H1 (cell line): ENCODE measurements at regions not wholly inside any gene's neighbourhood (a gene's known extent, or its start where the extent isn't known, plus 50 kb on each side); places are given as distances from the start of the nearest gene placed in this dataset.

Source experiments
- CTCF ChIA-PET: fragments of 300-600 bp; sonication (Branson Sonifier 250); formaldehyde crosslinking; loops from one replicate; lab custom pipeline; 2021; ENCODE audit not compliant: partially characterized antibody; lab: Charles Lee
- POLR2A ChIA-PET: fragments of 300-600 bp; sonication (Branson Sonifier 250); formaldehyde crosslinking; loops from one replicate; lab custom pipeline; 2021; ENCODE audit warnings: inconsistent platforms; ENCODE audit not compliant: partially characterized antibody; lab: Charles Lee
- DNase-seq, 2 experiments: peaks; one replicate each; pipeline versions ENCODE4 v3.0.0 to v3.0.0-alpha.2; 2010 to 2022; ENCODE audit warnings: low spot score in 2 of 2, low read depth in 1 of 2, mixed read lengths in 1 of 2
- FAIRE-seq: peaks from 2 replicates; lab custom pipeline; 2011; peaks lifted over from hg19 to GRCh38; lab: Jason Lieb, UNC
- H2AFZ ChIP-seq: 2 replicates; pipeline ENCODE4 v1.8.1; 2012; ENCODE audit warnings: low read length, inconsistent platforms
- H2AK5ac ChIP-seq: 2 replicates; pipeline ENCODE4 v1.6.1; 2013; ENCODE audit warnings: low read depth, low read length
- H2BK120ac ChIP-seq: replicated peaks from 2 replicates; pipeline ENCODE3; 2013; ENCODE audit warnings: low read depth, low read length, inconsistent platforms
- H2BK12ac ChIP-seq: 2 replicates; pipeline ENCODE4 v1.6.1; 2013; ENCODE audit warnings: low read depth, low read length
- H2BK15ac ChIP-seq: 2 replicates; pipeline ENCODE4 v1.6.1; 2013; ENCODE audit warnings: low read length
- H2BK20ac ChIP-seq: 2 replicates; pipeline ENCODE4 v1.6.1; 2013; ENCODE audit warnings: low read length
- H2BK5ac ChIP-seq: 2 replicates; pipeline ENCODE4 v1.6.1; 2013; ENCODE audit warnings: low read depth, low read length
- H3K14ac ChIP-seq: 2 replicates; pipeline ENCODE4 v1.6.1; 2013; ENCODE audit warnings: inconsistent platforms; ENCODE audit not compliant: insufficient read length
- H3K18ac ChIP-seq: 2 replicates; pipeline ENCODE4 v1.6.1; 2013; ENCODE audit warnings: low read length; ENCODE audit errors: extremely low read depth
- H3K23ac ChIP-seq: 2 replicates; pipeline ENCODE4 v1.6.1; 2013; ENCODE audit warnings: inconsistent platforms; ENCODE audit not compliant: insufficient read length
- H3K23me2 ChIP-seq: 2 replicates; pipeline ENCODE4 v1.6.1; 2013; ENCODE audit warnings: low read depth, low read length
- H3K27ac ChIP-seq: 2 replicates; pipeline ENCODE4 v1.6.1; 2011; ENCODE audit warnings: low read depth, low read length, inconsistent platforms
- H3K27me3 ChIP-seq, 4 experiments: replicated peaks in 1 of 4; 1 replicate in 1 of 4; 2 replicates in 3 of 4; pipeline versions ENCODE4 v1.6.1 to v1.8.1; 2011 to 2013; ENCODE audit warnings: low read length in 3 of 4, mild to moderate bottlenecking in 3 of 4, inconsistent platforms in 2 of 4, mixed read lengths in 2 of 4, moderate library complexity in 1 of 4; ENCODE audit not compliant: control insufficient read depth in 3 of 4, insufficient read depth in 3 of 4; ENCODE audit errors: extremely low read depth in 1 of 4
- H3K36me3 ChIP-seq, 4 experiments: 2 replicates each; pipeline versions ENCODE4 v1.6.1 to v1.8.1; 2011 to 2013; ENCODE audit warnings: mild to moderate bottlenecking in 4 of 4, low read length in 3 of 4, moderate library complexity in 2 of 4, control low read depth in 1 of 4, inconsistent platforms in 1 of 4; ENCODE audit not compliant: insufficient read depth in 4 of 4, control insufficient read depth in 2 of 4
- H3K4ac ChIP-seq: replicated peaks from 2 replicates; pipeline ENCODE3; 2013; ENCODE audit warnings: low read length, low read depth, mixed read lengths, inconsistent platforms; ENCODE audit not compliant: insufficient read length
- H3K4me1 ChIP-seq, 4 experiments: replicated peaks in 1 of 4; 1 replicate in 1 of 4; 2 replicates in 3 of 4; pipeline versions ENCODE4 v1.6.1 to v1.8.1; 2011 to 2013; ENCODE audit warnings: low read length in 3 of 4, inconsistent platforms in 2 of 4, mixed read lengths in 1 of 4; ENCODE audit not compliant: insufficient read depth in 4 of 4, control insufficient read depth in 3 of 4
- H3K4me2 ChIP-seq, 2 experiments: 2 replicates each; pipeline versions ENCODE4 v1.6.1 to v1.8.1; 2011 to 2013; ENCODE audit warnings: low read depth in 2 of 2, low read length in 2 of 2, control low read depth in 1 of 2, inconsistent platforms in 1 of 2, mild to moderate bottlenecking in 1 of 2; ENCODE audit not compliant: insufficient read depth in 1 of 2
- H3K4me3 ChIP-seq, 4 experiments: fragments of 200-600, 300-600 bp in 1 of 4; sonication (generic), shearing (Covaris generic), sonication (Bioruptor Twin) in 1 of 4; 2 replicates each; pipeline versions ENCODE4 v1.5.1 to v1.8.1; 2011 to 2016; ENCODE audit warnings: low read length in 4 of 4, low read depth in 3 of 4, control low read depth in 2 of 4, inconsistent platforms in 2 of 4, mild to moderate bottlenecking in 2 of 4, mixed read lengths in 1 of 4, moderate library complexity in 1 of 4; ENCODE audit not compliant: insufficient read depth in 2 of 4; ENCODE audit errors: extremely low read depth in 1 of 4
- H3K56ac ChIP-seq: replicated peaks from 2 replicates; pipeline ENCODE3; 2013; ENCODE audit warnings: low read depth, mild to moderate bottlenecking, mixed read lengths, low read length, inconsistent platforms; ENCODE audit not compliant: insufficient read length
- H3K79me1 ChIP-seq: 2 replicates; pipeline ENCODE4 v1.6.1; 2013; ENCODE audit warnings: low read depth, low read length, control low read depth
- H3K79me2 ChIP-seq, 2 experiments: 2 replicates each; pipeline versions ENCODE4 v1.6.1 to v1.8.1; 2012 to 2013; ENCODE audit warnings: low read length in 2 of 2, mild to moderate bottlenecking in 2 of 2, inconsistent platforms in 1 of 2; ENCODE audit not compliant: insufficient read depth in 2 of 2, control insufficient read depth in 1 of 2
- H3K9ac ChIP-seq, 4 experiments: replicated peaks in 1 of 4; 1 replicate in 1 of 4; 2 replicates in 3 of 4; pipeline versions ENCODE4 v1.6.1 to v1.8.1; 2011 to 2013; ENCODE audit warnings: low read depth in 3 of 4, low read length in 3 of 4, control low read depth in 2 of 4, mild to moderate bottlenecking in 2 of 4, moderate library complexity in 2 of 4, inconsistent platforms in 1 of 4; ENCODE audit errors: extremely low read depth in 1 of 4
- H3K9me3 ChIP-seq, 2 experiments: 2 replicates each; pipeline versions ENCODE4 v1.6.1 to v1.8.1; 2012 to 2013; ENCODE audit warnings: mild to moderate bottlenecking in 2 of 2, moderate library complexity in 2 of 2, control low read depth in 1 of 2, inconsistent platforms in 1 of 2, low read depth in 1 of 2, low read length in 1 of 2, mixed read lengths in 1 of 2; ENCODE audit not compliant: insufficient read depth in 2 of 2
- H4K20me1 ChIP-seq, 2 experiments: replicated peaks in 1 of 2; 2 replicates each; pipeline versions ENCODE3 to v1.8.1; 2011 to 2013; ENCODE audit warnings: inconsistent platforms in 2 of 2, low read length in 2 of 2, mild to moderate bottlenecking in 1 of 2; ENCODE audit not compliant: insufficient read depth in 2 of 2, control insufficient read depth in 1 of 2
- H4K5ac ChIP-seq: 2 replicates; pipeline ENCODE4 v1.6.1; 2013; ENCODE audit warnings: low read length, low read depth, mixed read lengths, inconsistent platforms; ENCODE audit not compliant: insufficient read length
- H4K8ac ChIP-seq: 2 replicates; pipeline ENCODE4 v1.8.0; 2013; ENCODE audit warnings: mild to moderate bottlenecking, moderate library complexity, low read length, inconsistent platforms; ENCODE audit not compliant: insufficient read depth; ENCODE audit errors: extremely low read depth
- H4K91ac ChIP-seq: replicated peaks from 2 replicates; pipeline ENCODE3; 2013; ENCODE audit warnings: low read length, mixed read lengths, inconsistent platforms; ENCODE audit not compliant: insufficient read length
- POU5F1 ChIP-seq: IDR thresholded peaks from 2 replicates; pipeline ENCODE4 v1.6.1; 2011; ENCODE audit warnings: low read depth, mild to moderate bottlenecking, low read length, moderate library complexity
- SUZ12 ChIP-seq: fragments of 200-600 bp; sonication (generic); IDR thresholded peaks from 2 replicates; pipeline ENCODE4 v1.6.1; 2012; ENCODE audit warnings: mild to moderate bottlenecking, inconsistent platforms, low read length, moderate library complexity, mixed read lengths
- WGBS, 2 experiments: shearing (Covaris generic) in 1 of 2; methylation state at CpG; one replicate each; pipeline versions ENCODE4 v1.1.6 to v1.1.7; 2013 to 2015; ENCODE audit warnings: low lambda C conversion rate in 2 of 2, mixed read lengths in 2 of 2, inconsistent platforms in 1 of 2, low coverage in 1 of 2, missing lambda C conversion rate in 1 of 2; ENCODE audit not compliant: insufficient replicate concordance in 2 of 2, insufficient coverage in 1 of 2, insufficient read length in 1 of 2; ENCODE audit errors: extremely low coverage in 1 of 2, missing lambda C conversion rate in 1 of 2; 5-methylcytosine and 5-hydroxymethylcytosine counted together

- no peak overlapping the region for H4K91ac ChIP-seq
- ChIA-PET CTCF (interaction anchor here (0.9 kb wide), 1 partner anchor 253 kb away, joined by 3 read pairs; no protein-coding TSS in a partner anchor), POLR2A (no interaction called here)
- peak overlapping the region in 1 of 4 experiments; percentile 43; a peak in 4 of 8 replicates for H3K4me3 ChIP-seq
- H3K56ac ChIP-seq = no peak overlapping the region
- H3K14ac ChIP-seq = no peak overlapping the region
- DNase-seq = no peak
- H2BK12ac ChIP-seq = no peak overlapping the region
- H2AK5ac ChIP-seq = no peak overlapping the region
- peaks cover 71 to 100% (median 93%) of the 10 kb centered on the region in 4 experiments for H3K27me3 ChIP-seq
- no peak overlapping the region for H2AFZ ChIP-seq
- FAIRE-seq = no peak
- no peak overlapping the region for H2BK5ac ChIP-seq
- H3K9ac ChIP-seq = no peak overlapping the region
- peaks cover 26% of the 10 kb centered on the region for H3K23me2 ChIP-seq
- WGBS, 2 experiments = 10% methylated on average over 23 of the region's 23 CpGs; no CpG with 5 or more reads in 1 of the 2 experiments
- H2BK15ac ChIP-seq = no peak overlapping the region
- H3K18ac ChIP-seq = no peak overlapping the region
- no peak overlapping the region for H2BK120ac ChIP-seq
- no peaks in the 10 kb centered on the region for H3K79me2 ChIP-seq
- H4K5ac ChIP-seq = no peak overlapping the region
- H3K79me1 ChIP-seq = no peaks in the 10 kb centered on the region
- H3K36me3 ChIP-seq = peaks cover 0 to 6% (median 0%) of the 10 kb centered on the region in 4 experiments; a peak in 1 of 8 replicates
- no peak overlapping the region for H3K4ac ChIP-seq
- H2BK20ac ChIP-seq = no peak overlapping the region
- peaks cover 0 to 30% (median 7%) of the 10 kb centered on the region in 4 experiments; a peak in 5 of 7 replicates for H3K4me1 ChIP-seq
- H4K8ac ChIP-seq = no peak overlapping the region
- no peak overlapping the region for H3K27ac ChIP-seq
- no peaks in the 10 kb centered on the region for H3K9me3 ChIP-seq
- peak overlapping the region; percentile 44 to 55 for H3K4me2 ChIP-seq
- H4K20me1 ChIP-seq = peaks cover 18 to 21% of the 10 kb centered on the region in 2 experiments
- H3K23ac ChIP-seq = no peak overlapping the region
- TF ChIP-seq SUZ12 = peak; percentile 62
- TF ChIP-seq POU5F1 = no peak
Measured at GRCh38 chr11:16610213-16610737, 128.2 kb upstream of the C11orf58 start.
